Trophoblast cell (in vitro differentiated cells and primary cell): ENCODE measurements at regions not wholly inside any gene's neighbourhood (a gene's known extent, or its start where the extent isn't known, plus 50 kb on each side); places are given as distances from the start of the nearest gene placed in this dataset.

Experiments used
- DNase-seq, 2 donors: peaks; one replicate each; pipeline ENCODE4 v3.0.0-alpha.2; 2016
- H2AFZ ChIP-seq: 2 replicates; pipeline ENCODE4 v1.6.1; 2013; ENCODE audit warnings: low read length, moderate library complexity, mild to moderate bottlenecking; ENCODE audit not compliant: insufficient read depth, poor library complexity
- H2AK5ac ChIP-seq: 2 replicates; pipeline ENCODE4 v1.6.1; 2013; ENCODE audit warnings: mild to moderate bottlenecking, low read length
- H2BK120ac ChIP-seq: 2 replicates; pipeline ENCODE4 v1.6.1; 2013; ENCODE audit warnings: low read length, mild to moderate bottlenecking, moderate library complexity; ENCODE audit not compliant: insufficient read depth, poor library complexity
- H2BK12ac ChIP-seq: 2 replicates; pipeline ENCODE4 v1.6.1; 2013; ENCODE audit warnings: mild to moderate bottlenecking, low read length, moderate library complexity
- H2BK5ac ChIP-seq: 2 replicates; pipeline ENCODE4 v1.6.1; 2013; ENCODE audit warnings: low read length, low read depth, moderate library complexity, mild to moderate bottlenecking; ENCODE audit not compliant: poor library complexity
- H3K14ac ChIP-seq: 2 replicates; pipeline ENCODE4 v1.6.1; 2013; ENCODE audit warnings: mild to moderate bottlenecking, low read length
- H3K18ac ChIP-seq: 2 replicates; pipeline ENCODE4 v1.6.1; 2013; ENCODE audit warnings: mild to moderate bottlenecking, low read length
- H3K23ac ChIP-seq: 2 replicates; pipeline ENCODE4 v1.6.1; 2013; ENCODE audit warnings: low read length
- H3K27ac ChIP-seq: 2 replicates; pipeline ENCODE4 v1.5.1; 2013; ENCODE audit warnings: low read depth, mild to moderate bottlenecking, inconsistent platforms, low read length, moderate library complexity
- H3K27me3 ChIP-seq: 2 replicates; pipeline ENCODE4 v1.6.1; 2013; ENCODE audit warnings: inconsistent platforms, mild to moderate bottlenecking, low read length, moderate library complexity; ENCODE audit not compliant: insufficient read depth
- H3K36me3 ChIP-seq, 2 experiments: 1 replicate in 1 of 2; 2 replicates in 1 of 2; pipeline ENCODE4 v1.6.1; 2013; ENCODE audit warnings: low read length in 2 of 2, mild to moderate bottlenecking in 2 of 2, moderate library complexity in 1 of 2; ENCODE audit not compliant: insufficient read depth in 2 of 2, control insufficient read depth in 1 of 2
- H3K4ac ChIP-seq: 2 replicates; pipeline ENCODE4 v1.6.1; 2013; ENCODE audit warnings: low read depth, mild to moderate bottlenecking, low read length, moderate library complexity
- H3K4me1 ChIP-seq, 2 experiments: 1 replicate in 1 of 2; 2 replicates in 1 of 2; pipeline ENCODE4 v1.6.1; 2013; ENCODE audit warnings: low read length in 2 of 2, mild to moderate bottlenecking in 2 of 2, moderate library complexity in 1 of 2; ENCODE audit not compliant: insufficient read depth in 2 of 2, control insufficient read depth in 1 of 2
- H3K4me2 ChIP-seq: 2 replicates; pipeline ENCODE4 v1.6.1; 2013; ENCODE audit warnings: inconsistent platforms, mild to moderate bottlenecking, low read length, moderate library complexity
- H3K4me3 ChIP-seq: 2 replicates; pipeline ENCODE4 v1.5.1; 2013; ENCODE audit warnings: mild to moderate bottlenecking, low read depth, low read length, inconsistent platforms
- H3K79me1 ChIP-seq: one replicate; pipeline ENCODE4 v1.6.1; 2013; ENCODE audit warnings: low read length
- H3K79me2 ChIP-seq: 2 replicates; pipeline ENCODE4 v1.6.1; 2013; ENCODE audit warnings: low read length, mild to moderate bottlenecking; ENCODE audit not compliant: control insufficient read depth, insufficient read depth, poor library complexity
- H3K9ac ChIP-seq: 2 replicates; pipeline ENCODE4 v1.6.1; 2013; ENCODE audit warnings: mild to moderate bottlenecking, low read length
- H3K9me3 ChIP-seq: 2 replicates; pipeline ENCODE4 v1.6.1; 2013; ENCODE audit warnings: low read depth, mild to moderate bottlenecking, control low read depth, inconsistent platforms, low read length; ENCODE audit not compliant: insufficient read depth
- H4K12ac ChIP-seq: 2 replicates; pipeline ENCODE4 v1.6.1; 2013; ENCODE audit warnings: low read depth, mild to moderate bottlenecking, low read length, moderate library complexity
- H4K8ac ChIP-seq: 2 replicates; pipeline ENCODE4 v1.6.1; 2013; ENCODE audit warnings: low read depth, mild to moderate bottlenecking, low read length, moderate library complexity
- H4K91ac ChIP-seq: one replicate; pipeline ENCODE4 v1.6.1; 2013; ENCODE audit warnings: low read depth, mild to moderate bottlenecking, low read length, moderate library complexity
- WGBS: extraction: QIAGEN DNeasy Blood & Tissue Kit; methylation state at CpG from one replicate; pipeline ENCODE4 v1.1.7; 2013; ENCODE audit warnings: missing lambda C conversion rate; ENCODE audit not compliant: insufficient read length, insufficient coverage; ENCODE audit errors: extremely low coverage; 5-methylcytosine and 5-hydroxymethylcytosine counted together

DNA sequence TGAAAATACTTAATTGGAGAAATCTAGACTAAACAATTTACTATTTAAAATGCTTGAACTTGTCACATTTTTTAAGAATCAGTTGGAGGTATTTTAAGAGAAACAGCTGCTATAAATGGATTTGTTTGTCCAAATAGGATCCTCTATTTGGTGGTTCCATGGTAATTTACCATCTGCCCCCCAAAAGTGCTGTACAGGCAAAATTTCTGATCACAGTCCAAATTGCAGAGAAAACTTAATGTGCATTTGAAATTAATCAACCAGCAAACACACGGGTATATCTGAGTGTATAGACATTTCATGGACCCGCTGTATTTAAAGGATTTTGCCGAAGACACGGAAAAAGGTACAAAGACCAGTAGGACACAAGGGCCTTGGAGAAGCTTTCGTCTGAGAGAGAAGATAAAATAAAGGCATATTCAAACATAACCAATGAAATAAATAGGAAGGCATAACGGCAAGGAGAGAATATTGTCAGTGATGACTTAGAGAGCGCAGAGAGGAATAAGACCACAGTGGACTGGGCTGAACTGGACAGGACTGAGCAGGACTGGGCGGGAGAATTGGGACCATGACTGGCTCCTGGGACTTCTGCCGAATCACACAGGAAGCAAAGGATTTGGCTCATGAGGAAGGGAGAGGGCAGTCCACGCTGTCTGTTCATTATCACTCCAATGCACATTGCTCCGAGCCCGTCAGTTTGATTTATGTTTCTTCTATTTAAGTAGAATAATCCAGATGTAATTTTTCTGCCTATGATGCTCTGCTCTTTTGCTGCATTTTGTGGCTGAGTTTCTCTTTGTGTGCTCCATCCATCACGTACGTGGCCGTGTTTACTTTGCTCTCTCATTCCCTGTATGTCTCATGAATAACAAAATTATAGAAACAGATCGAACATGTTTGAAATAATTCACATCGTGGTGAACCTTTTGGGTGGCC lies 112.8 kb downstream of the PRLHR start:
- Histone ChIP-seq H3K4me2 (no peak overlapping the region), H4K8ac (no peak overlapping the region), H3K4ac (no peak overlapping the region), H2BK120ac (no peak overlapping the region), H3K79me1 (no peaks in the 10 kb centered on the region), H3K4me1 (no peaks in the 10 kb centered on the region), H2BK5ac (no peak overlapping the region), H3K27ac (no peak overlapping the region), H4K91ac (no peak overlapping the region), H2AFZ (no peak overlapping the region), H2AK5ac (no peak overlapping the region), H3K9me3 (peaks cover 4% of the 10 kb centered on the region), H4K12ac (no peak overlapping the region), H3K4me3 (no peak overlapping the region), H2BK12ac (no peak overlapping the region), H3K79me2 (no peaks in the 10 kb centered on the region), H3K23ac (no peak overlapping the region), H3K27me3 (no peaks in the 10 kb centered on the region), H3K18ac (no peak overlapping the region), H3K9ac (no peak overlapping the region), H3K14ac (no peak overlapping the region), H3K36me3 (no peaks in the 10 kb centered on the region)
- DNase-seq: no peak
- no CpG with 5 or more reads among the region's 17 CpGs for WGBS

DNA sequence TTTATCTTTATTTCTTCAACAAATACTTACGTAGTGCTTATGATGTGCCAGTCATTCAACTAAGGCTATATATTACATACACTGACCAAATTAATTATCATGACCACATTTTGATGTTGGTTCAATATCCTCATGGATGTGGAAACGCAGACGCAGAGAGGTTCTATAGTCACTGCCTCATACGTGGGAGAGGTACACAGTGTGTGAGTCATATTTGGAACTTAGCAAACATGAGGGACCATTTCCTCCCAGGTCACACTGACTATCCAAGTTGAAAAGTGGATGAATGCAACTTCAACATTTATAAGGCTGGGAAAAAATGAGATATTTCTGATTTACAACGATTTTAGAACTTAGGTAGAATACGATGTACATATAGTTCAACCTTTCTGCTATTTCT lies 113.6 kb downstream of the PRLHR start:
- Histone ChIP-seq H3K79me1 (no peaks in the 10 kb centered on the region), H3K23ac (no peak overlapping the region), H3K79me2 (no peaks in the 10 kb centered on the region), H2AK5ac (no peak overlapping the region), H3K36me3 (no peaks in the 10 kb centered on the region), H3K18ac (no peak overlapping the region), H3K4ac (no peak overlapping the region), H4K91ac (no peak overlapping the region), H2BK12ac (no peak overlapping the region), H3K9ac (no peak overlapping the region), H3K27ac (no peak overlapping the region), H2AFZ (no peak overlapping the region), H4K8ac (no peak overlapping the region), H3K4me2 (no peak overlapping the region), H2BK5ac (no peak overlapping the region), H2BK120ac (no peak overlapping the region), H3K9me3 (peaks cover 4% of the 10 kb centered on the region), H3K4me3 (no peak overlapping the region), H3K14ac (no peak overlapping the region), H4K12ac (no peak overlapping the region), H3K27me3 (no peaks in the 10 kb centered on the region), H3K4me1 (no peaks in the 10 kb centered on the region)
- no CpG with 5 or more reads among the region's 6 CpGs for WGBS
- DNase-seq: no peak

DNA sequence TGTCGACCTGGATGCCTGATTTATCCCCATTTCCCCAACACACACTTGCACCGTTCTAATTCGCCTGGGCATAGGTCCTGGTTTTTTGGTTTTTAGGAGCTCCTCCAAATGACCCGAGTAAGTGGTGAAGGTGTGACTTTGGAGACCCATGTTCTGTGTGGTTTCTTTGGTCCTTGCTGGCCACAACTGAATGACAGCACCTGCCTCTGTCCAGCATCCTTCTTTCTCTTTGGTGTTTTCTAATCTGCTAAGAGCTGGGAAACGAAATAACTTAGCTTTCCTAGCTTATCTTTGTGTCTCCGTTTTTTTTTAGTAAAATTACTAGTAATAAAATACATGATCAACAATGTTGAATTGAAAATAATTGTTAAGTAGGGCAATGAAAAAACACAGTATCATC lies 120.2 kb downstream of the PRLHR start:
- Histone ChIP-seq H3K27ac (no peak overlapping the region), H2BK5ac (no peak overlapping the region), H4K8ac (no peak overlapping the region), H3K4me3 (no peak overlapping the region), H3K4me1 (no peaks in the 10 kb centered on the region), H3K9ac (no peak overlapping the region), H3K14ac (no peak overlapping the region), H2BK12ac (no peak overlapping the region), H2AK5ac (no peak overlapping the region), H4K91ac (no peak overlapping the region), H3K9me3 (peaks cover 2% of the 10 kb centered on the region), H3K79me2 (no peaks in the 10 kb centered on the region), H2BK120ac (no peak overlapping the region), H3K4ac (no peak overlapping the region), H3K36me3 (no peaks in the 10 kb centered on the region), H4K12ac (no peak overlapping the region), H3K4me2 (no peak overlapping the region), H3K79me1 (no peaks in the 10 kb centered on the region), H2AFZ (no peak overlapping the region), H3K18ac (no peak overlapping the region), H3K23ac (no peak overlapping the region), H3K27me3 (no peaks in the 10 kb centered on the region)
- no peak for DNase-seq
- no CpG with 5 or more reads among the region's 6 CpGs for WGBS

DNA sequence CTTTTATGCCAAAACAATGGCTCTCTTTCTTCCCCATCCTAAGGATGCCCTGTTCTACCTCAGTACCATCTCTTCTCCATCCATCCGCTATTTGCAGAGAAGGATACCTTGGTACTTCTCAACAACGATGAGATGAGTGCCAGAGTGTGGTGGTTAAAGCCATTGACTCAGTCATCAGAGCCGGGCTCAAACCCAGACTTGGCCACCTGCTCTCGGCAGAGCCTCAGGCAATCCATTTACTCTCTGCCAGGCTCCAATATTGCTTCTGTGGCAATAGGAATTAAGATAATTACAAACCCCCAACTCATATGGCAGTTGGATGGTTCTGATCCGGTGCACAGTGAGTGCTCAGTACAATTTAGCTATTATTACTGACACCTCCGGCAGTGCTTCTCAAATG lies 121.3 kb downstream of the PRLHR start:
- no peak overlapping the region for H3K9ac ChIP-seq
- no peaks in the 10 kb centered on the region for H3K36me3 ChIP-seq
- no peak for DNase-seq
- H2BK5ac ChIP-seq: no peak overlapping the region
- no peak overlapping the region for H2BK12ac ChIP-seq
- no peaks in the 10 kb centered on the region for H3K79me1 ChIP-seq
- H3K27ac ChIP-seq: no peak overlapping the region
- no peak overlapping the region for H3K4me3 ChIP-seq
- no peak overlapping the region for H2BK120ac ChIP-seq
- no peak overlapping the region for H4K12ac ChIP-seq
- no peak overlapping the region for H2AFZ ChIP-seq
- H3K4me2 ChIP-seq: no peak overlapping the region
- H4K91ac ChIP-seq: no peak overlapping the region
- no peak overlapping the region for H3K18ac ChIP-seq
- no peak overlapping the region for H2AK5ac ChIP-seq
- no peak overlapping the region for H3K4ac ChIP-seq
- no peak overlapping the region for H4K8ac ChIP-seq
- H3K14ac ChIP-seq: no peak overlapping the region
- no peaks in the 10 kb centered on the region for H3K27me3 ChIP-seq
- H3K4me1 ChIP-seq: no peaks in the 10 kb centered on the region
- H3K79me2 ChIP-seq: no peaks in the 10 kb centered on the region
- H3K9me3 ChIP-seq: peaks cover 4% of the 10 kb centered on the region
- WGBS: no CpG with 5 or more reads among the region's 6 CpGs
- no peak overlapping the region for H3K23ac ChIP-seq
